Ovary (tissue), 3 donors: ENCODE measurements at regions not wholly inside any gene's neighbourhood (a gene's known extent, or its start where the extent isn't known, plus 50 kb on each side); places are given as distances from the start of the nearest gene placed in this dataset.

ENCODE experiments used
- CTCF ChIP-seq, 3 donors: fragments of 450-650 bp in 2 of 3; fragments of 200-600 bp in 1 of 3; IDR thresholded peaks; one replicate each; pipeline versions ENCODE4 v1.5.1 to v1.8.0; 2016 to 2022; ENCODE audit warnings: antibody characterized with exemption in 3 of 3, mild to moderate bottlenecking in 1 of 3
- POLR2A ChIP-seq: fragments of 450-650 bp; IDR thresholded peaks from one replicate; pipeline ENCODE4 v1.6.1; 2017; ENCODE audit warnings: antibody characterized with exemption, mild to moderate bottlenecking, moderate library complexity
- donor health status: DM: no; HTN: no; CAD: no.

GRCh38 chr4:101512416-101512815 lies 165.1 kb upstream of the PPP3CA start:
- TF ChIP-seq POLR2A (no peak), CTCF (IDR thresholded peaks at IDR 0.05) (no peak)
